ENCODE measurements at regions not wholly inside any gene's neighbourhood (a gene's known extent, or its start where the extent isn't known, plus 50 kb on each side); places are given as distances from the start of the nearest gene placed in this dataset.
"Not testable (repeated sequence)": the region's sequence is repeated elsewhere in the genome, so short reads cannot be mapped to it uniquely, and the experiment has no call there.

DNA sequence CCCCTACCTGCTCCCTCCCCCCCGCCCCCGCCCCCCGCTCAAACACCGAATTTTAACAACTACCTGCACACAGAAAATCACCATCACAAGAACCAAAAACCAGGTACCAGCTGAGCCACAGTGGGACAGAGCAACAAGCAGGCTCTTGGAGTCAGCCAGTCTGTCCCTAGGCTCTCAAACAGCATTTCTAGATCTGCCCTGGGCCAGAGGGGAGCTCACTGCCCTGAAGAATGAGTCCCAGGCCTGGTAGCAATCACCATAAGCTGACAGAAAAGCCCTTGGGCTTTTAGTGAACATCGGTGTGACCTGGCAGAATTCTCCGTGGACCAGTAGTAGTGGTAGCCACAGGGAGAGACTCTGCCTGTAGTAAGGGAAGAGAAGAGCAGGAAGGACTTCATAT, 58.3 kb downstream of the C11orf87 start:
- no peak for DNase-seq

DNA sequence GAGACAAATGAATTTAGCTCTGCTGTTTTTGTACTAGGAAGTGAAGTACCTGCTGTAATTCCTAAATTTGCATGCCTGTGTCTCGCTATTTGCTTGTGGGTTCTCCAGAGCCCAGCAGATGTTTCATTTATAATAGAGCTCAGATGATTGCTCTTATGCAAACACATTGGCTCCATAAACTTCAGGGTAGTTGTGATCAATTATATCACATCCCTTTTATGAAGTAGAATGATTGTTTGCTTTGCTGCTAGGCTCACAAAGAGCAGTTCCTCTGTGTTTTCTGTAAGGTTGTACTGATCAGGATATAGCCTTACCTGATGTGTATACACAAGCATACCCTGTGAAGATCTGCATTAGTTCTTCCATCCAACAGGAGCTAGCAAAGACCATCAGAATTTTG, 64.1 kb downstream of the C11orf87 start:
- peak; percentile 47 for DNase-seq

DNA sequence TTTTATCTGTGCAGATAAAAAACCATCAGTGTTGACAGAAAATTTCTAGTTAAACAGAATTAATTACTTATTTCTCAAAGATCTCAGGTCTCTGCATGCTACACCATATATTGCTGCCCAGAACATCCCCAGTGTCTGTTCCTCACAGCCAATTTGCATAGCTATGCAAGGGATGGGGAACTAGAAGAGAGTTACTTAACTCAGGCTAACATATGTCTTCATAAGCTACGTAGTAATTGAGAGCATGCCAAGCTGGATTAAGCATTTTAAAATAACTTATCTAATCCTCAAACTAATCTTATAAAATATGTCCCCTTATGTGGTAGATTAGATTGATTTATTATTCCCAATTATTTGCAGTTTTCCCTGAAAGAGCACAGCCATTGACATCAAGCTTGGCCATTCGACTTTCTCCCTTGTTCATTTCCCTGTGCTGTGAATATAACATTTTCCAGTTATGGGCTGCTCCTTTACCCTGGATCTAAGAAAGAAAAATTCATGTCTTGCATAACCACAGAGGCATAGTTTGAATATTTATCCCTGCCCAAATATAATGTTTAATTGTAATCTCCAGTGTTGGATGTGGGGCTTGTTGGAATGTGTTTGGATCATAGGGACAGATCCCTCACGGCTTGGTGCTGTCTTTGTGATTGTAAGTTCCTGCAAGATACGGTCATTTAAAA, 69.1 kb downstream of the C11orf87 start:
- no peak for DNase-seq

DNA sequence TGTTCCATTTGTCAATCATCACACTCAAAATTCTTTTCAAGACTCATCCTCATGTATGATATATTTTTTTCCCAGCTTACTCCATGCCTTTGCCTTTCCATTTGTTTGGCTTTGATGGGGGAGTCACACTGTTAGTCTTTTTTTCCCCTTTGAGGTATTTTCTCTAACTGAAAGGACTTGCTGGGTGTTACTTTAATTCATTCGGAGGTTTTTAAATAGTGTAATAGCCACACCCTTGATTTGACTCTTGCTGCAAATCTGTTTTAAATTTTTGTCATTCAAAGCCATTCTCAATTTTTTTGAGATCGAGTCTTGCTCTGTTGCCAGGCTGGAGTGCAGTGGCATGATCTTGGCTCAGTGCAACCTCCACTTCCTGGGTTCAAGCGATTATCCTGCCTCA, 84.1 kb downstream of the C11orf87 start:
- no peak for DNase-seq

DNA sequence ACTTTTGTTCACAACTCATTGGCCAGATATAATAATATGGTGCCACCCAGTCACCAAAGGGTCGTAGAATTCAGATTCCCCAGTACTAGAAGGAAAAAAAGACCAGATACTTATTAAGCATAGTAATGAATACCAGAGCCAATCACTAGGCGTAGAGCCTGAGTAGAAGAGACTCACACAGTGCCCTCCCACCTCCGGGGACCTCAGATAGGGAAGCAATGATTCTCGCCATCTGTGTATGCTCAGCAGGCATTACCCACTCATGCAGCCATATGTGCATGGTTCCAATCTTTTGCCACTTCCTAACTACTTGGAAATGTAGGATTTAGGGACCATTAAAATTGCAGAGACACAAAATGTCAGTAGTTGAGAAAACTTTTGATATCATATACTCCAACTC, 85.3 kb downstream of the C11orf87 start:
- DNase-seq: no peak

DNA sequence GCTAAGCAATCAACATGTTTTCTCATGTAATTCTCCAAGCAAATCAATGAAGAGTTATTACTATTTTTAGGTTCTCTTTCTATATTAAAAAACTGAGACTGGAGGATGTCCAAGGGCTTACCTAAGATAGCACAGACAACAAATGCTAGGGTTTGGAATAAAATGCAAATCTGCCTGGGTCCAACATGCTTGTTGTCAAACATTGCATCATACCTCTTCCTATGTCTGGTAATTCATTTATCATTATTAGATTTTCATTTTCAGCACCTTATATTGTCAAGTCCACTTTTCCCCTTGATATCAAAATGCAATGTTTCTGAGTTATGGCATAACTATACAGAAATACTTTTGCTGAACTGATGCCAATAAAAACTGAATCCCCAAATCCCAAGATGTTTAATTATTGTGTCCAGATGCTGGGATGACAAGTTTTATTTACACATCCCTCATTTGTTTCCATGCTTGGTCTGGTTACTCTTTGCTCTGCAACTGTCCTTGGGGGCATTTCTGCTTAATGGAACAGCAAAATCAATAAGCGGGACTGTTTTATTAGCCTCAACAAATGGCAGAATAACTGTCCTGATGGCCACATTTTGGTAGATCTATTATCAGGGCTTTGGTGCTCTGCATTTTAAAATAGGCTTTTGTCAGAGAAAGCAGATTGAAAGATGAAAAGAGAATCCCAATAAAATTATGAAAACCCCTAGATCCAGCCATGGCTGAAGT, 86.0 kb downstream of the C11orf87 start:
- no peak for DNase-seq

DNA sequence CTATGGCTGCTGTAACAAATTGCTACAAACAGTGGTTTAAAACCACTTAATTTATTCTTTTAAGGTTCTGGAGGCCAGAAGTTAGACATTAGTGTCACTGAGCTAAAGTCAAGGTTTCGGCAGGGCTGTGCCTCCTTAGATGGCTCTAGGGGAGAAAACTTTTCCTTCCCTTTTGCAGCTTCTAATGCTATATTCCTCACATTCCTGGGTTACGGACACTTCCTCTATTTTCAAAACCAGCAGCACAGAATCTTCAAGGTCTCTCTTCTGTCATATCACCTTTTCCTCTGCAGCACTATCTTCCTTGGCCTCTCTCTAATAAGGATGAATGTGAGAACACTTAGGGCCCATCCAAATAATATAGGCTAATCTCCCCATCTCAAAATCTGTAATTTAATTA, 87.0 kb downstream of the C11orf87 start:
- no peak for DNase-seq

DNA sequence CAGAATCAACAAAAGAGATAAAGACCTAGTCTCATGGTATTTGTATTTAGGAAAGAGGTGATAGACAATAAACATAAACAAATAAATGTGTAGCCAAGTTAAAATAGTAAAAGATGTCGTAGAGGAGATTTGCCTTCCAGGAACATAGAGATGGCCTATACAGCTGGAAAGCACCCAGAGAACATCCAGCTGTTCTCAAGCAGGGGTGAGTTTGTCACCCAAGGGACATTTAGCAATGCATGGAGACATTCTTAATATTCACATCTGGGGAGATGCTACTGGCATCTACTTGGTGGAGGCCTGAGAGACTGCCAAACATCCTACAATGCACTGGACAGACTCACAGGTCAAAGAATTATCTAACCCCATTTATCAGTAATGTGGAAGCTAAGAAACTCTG, 88.3 kb downstream of the C11orf87 start:
- DNase-seq: no peak

DNA sequence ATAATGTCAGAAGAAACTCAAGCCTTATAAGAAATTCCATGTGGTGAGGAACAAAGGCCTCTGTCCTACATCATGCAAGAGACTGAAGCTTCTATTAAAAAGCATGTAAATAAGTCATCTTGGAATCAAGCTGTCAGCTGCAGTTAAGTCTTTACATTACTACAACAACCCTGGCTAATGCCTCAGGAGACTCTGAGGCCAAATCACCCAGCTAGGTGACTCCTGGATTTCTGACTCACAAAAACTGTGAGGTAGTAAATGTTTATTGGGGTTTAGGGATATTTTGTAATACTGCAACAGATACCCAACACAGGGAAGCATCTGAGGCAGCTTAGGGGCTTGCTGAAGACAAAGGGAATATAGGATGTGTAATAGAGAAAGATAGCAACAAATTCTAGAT, 89.6 kb downstream of the C11orf87 start:
- DNase-seq: no peak

DNA sequence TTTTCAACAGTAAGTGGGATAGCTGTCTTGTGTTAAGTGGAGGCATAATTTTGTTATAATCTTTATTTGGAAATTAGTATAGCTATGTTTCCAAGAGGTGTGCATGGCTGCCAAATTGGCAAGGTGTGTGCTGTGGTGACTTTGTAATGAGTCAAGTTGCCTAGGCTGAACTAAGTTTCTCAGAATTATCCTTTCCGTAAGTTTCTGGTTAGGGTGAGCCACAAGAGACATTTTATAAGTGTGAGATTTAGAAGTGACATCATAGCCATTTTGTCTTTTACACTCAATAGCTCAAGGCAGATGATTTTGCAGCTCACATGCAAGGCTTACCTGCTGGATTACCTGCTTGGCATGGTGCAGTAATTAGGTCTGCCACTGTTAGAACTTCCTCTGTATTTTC, 90.3 kb downstream of the C11orf87 start:
- DNase-seq: no peak

DNA sequence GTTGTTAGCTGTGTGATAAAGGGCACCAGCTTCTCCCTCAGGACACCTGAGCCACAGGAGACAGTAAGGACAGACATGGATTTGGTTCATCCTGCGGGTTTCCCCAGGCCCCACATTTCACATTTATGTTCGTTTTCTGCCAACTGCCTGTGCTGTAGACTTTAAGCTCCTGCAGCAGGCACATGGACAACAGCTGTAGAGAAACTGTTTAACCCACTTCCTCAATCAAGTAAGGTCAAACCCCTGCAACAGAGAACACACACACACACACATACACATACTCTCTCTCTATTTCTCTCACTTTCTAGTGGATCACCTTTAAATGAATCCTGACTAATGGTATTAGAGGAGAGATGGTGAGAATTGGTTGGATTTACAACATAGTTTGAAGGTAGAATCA, 90.7 kb downstream of the C11orf87 start:
- DNase-seq: no peak

DNA sequence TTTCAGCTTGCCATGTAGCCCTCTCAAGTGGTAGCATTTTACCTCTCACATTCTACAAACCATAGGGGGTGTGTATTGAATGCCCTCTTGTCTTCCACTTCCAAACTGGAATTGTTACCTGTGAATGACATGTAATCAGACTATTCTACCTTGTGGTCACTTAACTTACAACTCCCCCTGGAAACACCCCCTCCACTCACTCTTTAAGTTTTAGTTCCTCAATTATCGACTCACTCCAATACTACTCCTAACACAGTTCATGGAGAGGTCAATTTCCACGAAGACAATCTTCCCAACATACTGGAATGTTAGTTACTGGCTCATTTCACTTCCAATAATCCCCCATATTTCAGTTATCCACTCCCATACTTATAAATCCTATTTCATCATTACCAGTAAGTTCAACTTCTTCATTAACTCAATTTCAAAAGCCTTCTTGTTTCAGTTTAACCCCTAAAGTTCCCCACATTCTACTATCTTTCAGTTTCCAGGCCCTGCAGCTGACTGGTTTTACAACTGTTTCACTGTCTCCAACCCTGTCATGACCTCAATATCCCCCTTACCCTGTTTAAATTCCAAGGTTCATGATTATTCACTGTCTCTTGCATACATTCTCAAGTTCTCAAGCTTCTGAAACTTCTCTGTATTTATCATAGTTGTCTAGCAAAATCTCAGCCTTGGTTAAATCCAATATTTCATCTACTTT, 92.5 kb downstream of the C11orf87 start:
- DNase-seq: no peak

DNA sequence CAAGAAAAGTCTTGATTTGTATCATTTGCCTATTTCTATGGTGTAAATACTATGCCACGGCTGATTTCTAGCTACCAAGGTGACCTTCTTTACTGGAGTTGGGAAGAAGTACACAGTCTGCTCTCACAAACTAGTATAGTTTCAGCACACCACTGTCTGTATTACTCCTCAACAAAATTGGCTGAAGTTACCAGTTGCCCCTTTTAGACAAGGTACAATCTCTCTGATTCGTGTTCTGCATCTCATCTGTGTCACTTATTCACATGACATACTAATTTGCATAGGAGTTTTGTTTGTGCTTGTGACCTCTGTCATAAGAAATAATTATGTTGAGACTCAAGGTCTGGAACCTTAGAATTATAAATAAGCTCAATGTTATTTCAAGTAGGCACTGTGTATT, 97.3 kb downstream of the C11orf87 start:
- no peak for DNase-seq

DNA sequence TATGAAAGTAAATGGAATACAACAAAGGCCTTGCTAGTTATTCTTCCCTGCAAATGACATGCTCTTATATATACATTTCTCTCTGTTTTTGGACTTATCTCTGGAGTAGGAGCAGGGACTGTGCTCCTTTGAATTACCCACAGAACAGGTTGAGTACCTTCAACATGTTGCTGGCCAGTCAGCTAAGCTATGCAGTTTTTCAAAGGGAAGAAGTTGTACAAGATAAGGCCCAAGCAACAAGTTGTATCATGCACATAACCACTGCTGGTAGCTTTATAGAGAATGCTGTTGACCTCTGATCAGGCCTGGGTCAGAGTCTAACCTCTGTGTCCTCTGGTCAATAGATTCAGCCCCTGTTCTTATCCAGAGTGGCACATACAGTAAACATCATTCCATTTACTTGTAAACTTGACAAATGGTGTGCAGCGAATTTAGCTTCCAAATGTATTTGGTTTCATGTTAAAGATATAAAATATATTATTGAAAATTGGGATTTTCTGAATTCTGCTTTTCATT, 99.6 kb downstream of the C11orf87 start:
- DNase-seq: no peak

DNA sequence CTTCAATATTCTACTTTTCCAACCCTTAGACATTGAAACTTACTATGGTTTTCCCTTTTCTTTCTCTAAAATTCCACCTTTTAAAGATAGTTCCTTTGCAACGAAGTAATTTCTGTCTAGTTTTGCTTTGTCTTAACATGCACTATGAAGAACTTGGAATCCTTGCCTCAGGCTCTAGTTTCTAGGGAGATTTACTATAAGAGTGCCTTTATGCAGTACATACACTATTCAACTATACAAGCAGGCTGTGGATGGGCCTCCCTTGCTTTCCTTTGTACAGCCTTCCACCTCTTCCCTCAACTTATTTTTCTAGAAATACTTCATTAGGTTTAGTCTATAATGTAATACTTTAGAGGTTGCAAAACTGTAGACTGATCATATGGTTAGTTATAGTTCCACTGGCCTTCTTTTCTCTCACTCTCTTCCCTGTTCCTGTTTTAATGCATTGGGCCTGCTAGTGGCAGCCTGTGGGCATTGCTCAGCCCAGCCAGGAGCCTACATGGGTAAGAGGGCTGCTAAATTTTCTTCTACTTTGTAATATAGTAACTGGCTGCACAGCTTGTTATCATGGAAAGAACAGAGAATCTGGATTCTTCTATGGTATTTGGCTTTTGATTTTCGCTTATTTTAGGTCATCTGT, 100.2 kb downstream of the C11orf87 start:
- no peak for DNase-seq

DNA sequence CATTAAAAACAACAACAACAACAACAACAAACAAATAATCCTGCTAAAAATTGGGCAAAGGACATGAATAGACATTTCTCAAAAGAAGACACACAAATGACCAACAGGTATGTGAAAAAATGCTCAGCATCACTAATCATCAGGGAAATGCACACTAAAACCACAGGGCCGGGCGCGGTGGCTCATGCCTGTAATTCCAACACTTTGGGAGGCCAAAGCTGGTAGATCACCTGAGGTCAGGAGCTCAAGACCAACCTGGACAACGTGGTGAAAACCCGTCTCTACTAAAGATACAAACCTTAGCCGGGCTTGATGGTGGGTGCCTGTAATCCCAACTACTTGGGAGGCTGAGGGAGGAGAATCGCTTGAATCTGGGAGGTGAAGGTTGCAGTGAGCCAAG, 103.6 kb downstream of the C11orf87 start:
- not testable (repeated sequence) for DNase-seq

DNA sequence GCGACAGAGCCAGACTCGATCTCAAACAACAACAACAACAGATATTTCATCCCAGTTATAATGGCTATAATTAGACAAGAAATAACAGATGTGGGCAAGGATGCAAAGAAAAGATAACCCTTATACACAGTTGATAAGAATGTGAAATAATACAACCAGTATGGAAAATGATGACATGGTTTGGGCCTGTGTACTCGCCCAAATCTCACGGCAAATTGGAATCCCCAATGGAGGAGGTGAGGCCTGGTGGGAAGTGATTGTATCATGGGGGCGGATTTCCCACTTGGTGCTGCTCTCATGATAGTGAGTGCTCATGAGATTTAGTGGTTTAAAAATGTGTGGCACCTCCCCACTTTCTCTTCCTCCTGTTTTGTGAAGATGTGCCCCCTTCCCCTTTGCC, 104.1 kb downstream of the C11orf87 start:
- DNase-seq: no peak

DNA sequence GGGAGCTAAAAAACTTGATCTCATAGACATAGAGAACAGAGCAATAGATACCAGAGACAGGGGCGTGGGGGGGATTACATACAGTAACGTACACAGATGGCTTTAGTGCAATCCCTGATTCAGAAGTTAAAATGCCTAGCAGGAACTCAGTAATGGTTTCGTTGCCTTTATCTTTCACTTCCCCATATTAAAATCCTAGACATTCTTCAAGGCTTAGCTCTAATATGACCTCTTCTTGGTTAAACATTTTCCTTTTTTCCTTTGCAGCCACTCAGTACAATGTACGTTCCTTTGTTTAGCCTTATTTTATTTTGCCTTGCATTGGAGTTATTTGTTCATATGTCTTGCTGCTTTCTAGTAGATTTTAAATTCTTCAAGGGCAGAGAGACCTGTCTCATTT, 104.9 kb downstream of the C11orf87 start:
- no peak for DNase-seq

DNA sequence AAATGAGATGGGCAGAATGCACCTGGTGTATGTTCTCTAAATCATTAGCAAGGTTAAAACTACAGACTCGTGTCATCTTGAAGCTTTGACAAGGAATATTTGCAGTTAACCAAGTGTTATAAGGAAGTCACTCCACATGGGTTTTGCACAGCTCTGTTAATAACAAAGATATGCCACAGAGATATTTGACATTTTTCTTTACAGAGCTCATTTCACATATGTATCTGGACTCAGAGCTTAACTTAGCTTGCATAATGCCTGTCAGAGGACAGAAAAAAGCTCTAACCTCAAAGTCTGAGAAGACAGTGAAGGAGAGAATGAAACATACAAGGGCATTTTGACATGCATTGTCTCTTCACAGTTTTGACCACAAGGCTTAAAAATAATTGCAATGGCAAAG, 105.5 kb downstream of the C11orf87 start:
- DNase-seq: no peak

DNA sequence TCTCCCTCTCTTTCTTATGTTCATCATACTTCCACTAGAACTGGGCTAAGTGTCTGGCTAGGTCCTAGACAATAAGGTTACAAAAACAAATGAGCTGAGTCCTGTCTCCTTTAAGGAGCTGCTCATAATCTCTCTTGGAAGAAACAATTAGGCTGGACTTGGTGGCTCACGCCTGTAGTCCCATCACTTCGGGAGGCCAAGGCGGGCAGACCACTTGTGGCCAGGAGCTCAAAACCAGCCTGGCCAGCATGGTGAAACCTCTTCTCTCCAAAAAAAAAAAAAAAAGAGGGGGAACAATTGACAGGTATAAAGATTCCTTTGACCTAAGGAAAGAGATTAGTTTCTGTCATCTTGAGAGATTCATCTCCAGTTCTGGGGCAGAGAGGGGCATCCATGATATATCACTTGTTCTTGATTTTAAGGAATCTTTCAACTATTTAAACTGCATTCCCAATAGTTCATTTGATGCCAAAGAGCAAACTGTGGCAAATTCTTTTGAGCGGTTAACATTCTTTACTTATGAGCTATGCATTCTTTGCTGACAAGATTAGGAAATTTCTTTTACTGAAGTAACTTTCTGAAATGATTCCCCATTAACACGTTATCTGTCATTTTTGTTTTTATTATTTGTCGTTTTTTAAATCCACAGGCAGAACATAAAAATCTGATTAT, 125.5 kb downstream of the C11orf87 start:
- DNase-seq: no peak

DNA sequence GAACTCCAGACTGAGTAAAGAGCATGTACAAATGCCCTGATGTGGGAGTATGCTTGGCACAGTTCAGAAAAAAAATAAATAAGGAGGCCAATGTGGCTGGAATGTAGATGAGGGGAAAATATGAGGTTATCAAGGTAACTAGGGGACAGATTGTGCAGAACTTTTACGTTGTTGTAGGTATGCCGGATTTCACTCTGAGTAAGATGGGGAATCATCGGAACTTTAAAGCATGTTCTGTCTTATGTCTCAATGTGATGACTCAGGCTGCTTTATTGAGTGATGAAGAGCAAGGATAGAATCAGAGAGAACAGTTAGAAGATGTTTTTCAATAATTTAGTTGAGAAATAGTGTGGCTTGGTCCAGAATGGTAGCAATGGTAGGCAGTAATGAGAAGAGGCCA, 130.4 kb downstream of the C11orf87 start:
- DNase-seq: no peak

DNA sequence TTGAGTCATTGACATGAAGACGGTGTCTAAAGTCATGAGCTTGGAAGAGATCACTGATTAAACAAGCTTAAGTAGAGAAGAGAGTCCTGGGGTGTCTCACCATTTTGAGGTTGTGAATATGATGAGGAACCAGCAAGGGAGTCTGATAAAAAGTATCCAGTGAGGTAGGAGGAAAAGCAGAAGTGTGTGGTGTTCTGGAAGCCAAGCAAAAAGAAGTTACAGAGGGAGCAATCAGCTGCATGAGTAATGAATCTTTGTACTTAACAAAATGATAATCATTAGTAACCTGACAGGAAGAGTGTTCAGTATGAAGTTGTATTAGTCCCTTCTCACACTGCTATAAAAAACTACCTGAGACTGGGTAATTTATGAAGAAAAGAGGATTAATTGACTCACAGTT, 131.3 kb downstream of the C11orf87 start:
- DNase-seq: no peak

DNA sequence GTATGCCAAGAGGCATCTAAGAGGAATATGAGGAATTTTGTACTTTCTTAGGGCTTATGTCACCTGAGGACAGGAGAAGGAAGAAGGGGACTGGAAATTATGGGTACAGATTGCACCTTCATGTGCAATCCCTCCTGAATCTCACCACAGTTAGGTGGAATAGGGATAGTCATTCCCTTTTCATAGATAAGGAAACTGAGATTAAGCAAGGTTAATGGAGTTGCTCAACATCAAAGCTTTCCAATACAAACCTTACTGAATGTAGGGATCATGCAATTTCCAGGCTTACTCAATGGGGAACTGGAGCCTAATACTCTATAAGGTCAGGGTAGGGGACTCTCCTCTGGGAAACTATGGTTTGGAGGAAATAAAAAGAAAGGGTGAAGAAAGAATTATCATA, 133.0 kb downstream of the C11orf87 start:
- DNase-seq: no peak
